H1 (cell line): ENCODE measurements at regions not wholly inside any gene's neighbourhood (a gene's known extent, or its start where the extent isn't known, plus 50 kb on each side); places are given as distances from the start of the nearest gene placed in this dataset.

ENCODE experiments used
- BRCA1 ChIP-seq: IDR thresholded peaks from 2 replicates; pipeline ENCODE4 v1.6.1; 2012; ENCODE audit warnings: low read depth, low read length, improper control_type of control experiment
- CBX8 ChIP-seq: fragments of 300-800, 300-1000 bp; sonication (generic); IDR thresholded peaks from 2 replicates; pipeline ENCODE4 v1.7.1; 2016; ENCODE audit warnings: low read depth, low read length, borderline replicate concordance
- CHD7 ChIP-seq: fragments of 300-600 bp; sonication (generic); IDR thresholded peaks from 2 replicates; pipeline ENCODE4 v1.7.1; 2012; ENCODE audit warnings: low read length, moderate library complexity, mild to moderate bottlenecking, inconsistent platforms; ENCODE audit not compliant: insufficient replicate concordance
- EGR1 ChIP-seq: IDR thresholded peaks from 2 replicates; pipeline ENCODE4 v1.6.1; 2011; ENCODE audit warnings: low read depth, low read length, borderline replicate concordance
- POU5F1 ChIP-seq: IDR thresholded peaks from 2 replicates; pipeline ENCODE4 v1.6.1; 2011; ENCODE audit warnings: low read depth, mild to moderate bottlenecking, low read length, moderate library complexity
- RBBP5 ChIP-seq: IDR thresholded peaks from 2 replicates; pipeline ENCODE4 v1.7.1; 2012; ENCODE audit warnings: low read depth, mild to moderate bottlenecking, inconsistent platforms, low read length, moderate library complexity, borderline replicate concordance
- SAP30 ChIP-seq: fragments of 300-600 bp; sonication (generic); IDR thresholded peaks from 2 replicates; pipeline ENCODE4 v1.7.1; 2012; ENCODE audit warnings: low read length, moderate library complexity, mild to moderate bottlenecking, inconsistent platforms; ENCODE audit not compliant: insufficient read depth, insufficient replicate concordance
- SIN3A ChIP-seq, 2 experiments: IDR thresholded peaks in 1 of 2; conservative IDR thresholded peaks in 1 of 2; 2 replicates each; pipeline ENCODE4 v1.6.1; 2011 to 2012; ENCODE audit warnings: low read length in 2 of 2, improper control_type of control experiment in 1 of 2, low read depth in 1 of 2, mild to moderate bottlenecking in 1 of 2
- TAF1 ChIP-seq: IDR thresholded peaks from 2 replicates; pipeline ENCODE4 v1.6.1; 2011; ENCODE audit warnings: mild to moderate bottlenecking, low read depth, low read length
- TAF7 ChIP-seq: optimal IDR thresholded peaks from 2 replicates; pipeline ENCODE3; 2011; ENCODE audit warnings: low read depth, mild to moderate bottlenecking, inconsistent platforms, low read length, moderate library complexity, borderline replicate concordance
- TEAD4 ChIP-seq: IDR thresholded peaks from 2 replicates; pipeline ENCODE4 v1.6.1; 2012; ENCODE audit warnings: low read depth, low read length, inconsistent platforms, mixed read lengths

DNA sequence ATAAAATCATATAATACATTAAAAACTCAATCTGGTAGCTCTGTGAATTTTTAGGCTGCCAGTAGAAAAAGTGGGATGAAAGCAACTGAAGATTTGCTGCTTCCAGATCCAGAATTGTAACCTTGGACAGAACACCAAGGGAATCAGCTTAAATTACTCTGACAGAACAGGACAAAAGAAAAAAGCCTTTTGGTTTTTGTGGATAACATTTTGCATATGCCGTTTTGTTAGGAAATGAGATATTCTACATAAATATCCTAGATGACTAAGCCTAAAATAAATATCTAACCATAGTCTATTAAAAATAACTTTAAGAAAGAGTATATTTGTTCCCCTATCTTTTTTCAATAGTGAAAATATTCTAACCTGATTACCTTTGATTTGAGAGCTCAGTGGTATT is 148.7 kb upstream of the DOCK10 start (continued):
- TF ChIP-seq CHD7 = no peak
- no peak for TF ChIP-seq BRCA1
- no peak for TF ChIP-seq SAP30
- no peak for TF ChIP-seq TAF1
- TF ChIP-seq TAF7 = no peak
- no peak for TF ChIP-seq CBX8
- no peak for TF ChIP-seq EGR1
- no peak for TF ChIP-seq POU5F1
- no peak for TF ChIP-seq RBBP5
- no peak for TF ChIP-seq SIN3A (conservative IDR thresholded peaks at IDR 0.05 in 1 of 2, IDR thresholded peaks at IDR 0.05 in 1 of 2; ENCODE audit: low read depth in 1 of 2, low read length in 2 of 2)
- TF ChIP-seq TEAD4 = no peak
